ENCODE measurements at regions not wholly inside any gene's neighbourhood (a gene's known extent, or its start where the extent isn't known, plus 50 kb on each side); places are given as distances from the start of the nearest gene placed in this dataset.

DNA sequence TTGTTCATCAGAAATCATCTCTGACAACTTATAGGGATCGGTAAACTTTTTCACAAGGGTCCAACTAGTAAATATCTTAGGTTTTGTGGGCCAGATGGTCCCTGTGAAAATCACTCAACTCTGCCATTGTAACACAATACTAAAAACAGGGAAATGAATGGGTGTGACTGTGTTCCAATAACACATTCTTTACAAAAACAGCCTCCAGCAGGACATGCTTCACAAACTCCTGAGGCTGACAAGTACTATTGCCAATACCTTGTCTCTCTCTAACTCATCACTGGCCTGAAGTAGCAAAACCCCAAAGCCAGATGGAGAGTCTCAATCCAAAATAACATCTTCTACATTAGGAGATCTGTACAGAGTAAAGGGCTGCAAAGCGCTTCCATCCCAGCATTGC, 312.3 kb downstream of the TOX3 start:
- no peak for DNase-seq
- Mint-ChIP-seq H3K9me3 (ENCODE audit: unreplicated experiment) (no peaks in the 10 kb centered on the region), H3K27me3 (ENCODE audit: unreplicated experiment) (no peaks in the 10 kb centered on the region), H3K36me3 (ENCODE audit: unreplicated experiment) (no peaks in the 10 kb centered on the region), H3K4me1 (ENCODE audit: low read depth, unreplicated experiment) (no peaks in the 10 kb centered on the region), H3K4me3 (ENCODE audit: unreplicated experiment) (no peak overlapping the region), H3K27ac (ENCODE audit: unreplicated experiment) (no peak overlapping the region)
- TF ChIP-seq, protein P1, sequence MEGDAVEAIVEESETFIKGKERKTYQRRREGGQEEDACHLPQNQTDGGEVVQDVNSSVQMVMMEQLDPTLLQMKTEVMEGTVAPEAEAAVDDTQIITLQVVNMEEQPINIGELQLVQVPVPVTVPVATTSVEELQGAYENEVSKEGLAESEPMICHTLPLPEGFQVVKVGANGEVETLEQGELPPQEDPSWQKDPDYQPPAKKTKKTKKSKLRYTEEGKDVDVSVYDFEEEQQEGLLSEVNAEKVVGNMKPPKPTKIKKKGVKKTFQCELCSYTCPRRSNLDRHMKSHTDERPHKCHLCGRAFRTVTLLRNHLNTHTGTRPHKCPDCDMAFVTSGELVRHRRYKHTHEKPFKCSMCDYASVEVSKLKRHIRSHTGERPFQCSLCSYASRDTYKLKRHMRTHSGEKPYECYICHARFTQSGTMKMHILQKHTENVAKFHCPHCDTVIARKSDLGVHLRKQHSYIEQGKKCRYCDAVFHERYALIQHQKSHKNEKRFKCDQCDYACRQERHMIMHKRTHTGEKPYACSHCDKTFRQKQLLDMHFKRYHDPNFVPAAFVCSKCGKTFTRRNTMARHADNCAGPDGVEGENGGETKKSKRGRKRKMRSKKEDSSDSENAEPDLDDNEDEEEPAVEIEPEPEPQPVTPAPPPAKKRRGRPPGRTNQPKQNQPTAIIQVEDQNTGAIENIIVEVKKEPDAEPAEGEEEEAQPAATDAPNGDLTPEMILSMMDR (IDR thresholded peaks at IDR 0.05; ENCODE audit: partially characterized antibody, unreplicated experiment) = no peak

DNA sequence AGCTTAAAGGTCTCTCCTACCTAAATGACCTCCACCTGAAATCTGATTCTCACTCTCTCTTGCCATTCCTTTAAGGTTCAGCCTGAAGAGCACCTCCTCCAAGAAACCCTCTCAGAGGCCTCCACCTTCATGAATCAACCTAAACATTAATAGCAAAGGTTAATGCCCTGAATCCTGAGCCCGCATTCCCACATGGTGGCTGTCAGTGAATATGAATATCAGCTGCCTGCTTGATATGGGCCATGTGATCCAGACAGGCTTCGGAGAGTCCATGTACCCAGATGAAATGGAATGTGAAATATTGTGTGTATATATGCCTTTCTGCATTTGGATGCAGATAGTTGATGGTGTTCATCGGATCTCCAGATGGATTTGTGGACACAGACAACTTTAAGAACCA, 317.5 kb downstream of the TOX3 start:
- TF ChIP-seq, protein P1 (IDR thresholded peaks at IDR 0.05; ENCODE audit: partially characterized antibody, unreplicated experiment) = no peak
- DNase-seq = no peak
- Mint-ChIP-seq H3K9me3 (ENCODE audit: unreplicated experiment) (no peaks in the 10 kb centered on the region), H3K27ac (ENCODE audit: unreplicated experiment) (no peak overlapping the region), H3K36me3 (ENCODE audit: unreplicated experiment) (no peaks in the 10 kb centered on the region), H3K4me3 (ENCODE audit: unreplicated experiment) (no peak overlapping the region), H3K27me3 (ENCODE audit: unreplicated experiment) (peaks cover 2% of the 10 kb centered on the region), H3K4me1 (ENCODE audit: low read depth, unreplicated experiment) (peaks cover 5% of the 10 kb centered on the region)

DNA sequence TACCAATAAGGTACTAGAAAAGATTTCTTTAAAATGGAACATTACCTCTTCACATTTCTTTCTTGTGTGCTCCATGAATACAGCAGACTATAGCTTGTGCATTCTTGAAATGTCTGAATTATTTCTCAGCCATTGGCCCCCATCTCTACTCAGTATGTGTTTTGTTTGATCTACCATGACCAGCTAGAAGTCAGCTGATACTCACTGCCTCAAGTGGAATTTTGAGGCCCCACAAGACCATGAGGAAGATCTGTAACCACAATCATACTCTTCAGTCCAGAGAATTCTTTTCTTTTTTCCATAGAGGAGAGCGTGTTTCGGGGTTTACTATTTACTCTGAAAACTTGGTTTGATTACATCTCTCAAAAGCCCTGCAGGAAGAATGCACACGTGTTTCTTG, 319.1 kb downstream of the TOX3 start:
- TF ChIP-seq, protein P1 (IDR thresholded peaks at IDR 0.05; ENCODE audit: partially characterized antibody, unreplicated experiment) = no peak
- H3K4me1 Mint-ChIP-seq (ENCODE audit: low read depth, unreplicated experiment) = peaks cover 5% of the 10 kb centered on the region
- no peak overlapping the region for H3K4me3 Mint-ChIP-seq (ENCODE audit: unreplicated experiment)
- H3K27ac Mint-ChIP-seq (ENCODE audit: unreplicated experiment) = no peak overlapping the region
- peaks cover 2% of the 10 kb centered on the region for H3K27me3 Mint-ChIP-seq (ENCODE audit: unreplicated experiment)
- no peaks in the 10 kb centered on the region for H3K36me3 Mint-ChIP-seq (ENCODE audit: unreplicated experiment)
- H3K9me3 Mint-ChIP-seq (ENCODE audit: unreplicated experiment) = no peaks in the 10 kb centered on the region
- DNase-seq = no peak

DNA sequence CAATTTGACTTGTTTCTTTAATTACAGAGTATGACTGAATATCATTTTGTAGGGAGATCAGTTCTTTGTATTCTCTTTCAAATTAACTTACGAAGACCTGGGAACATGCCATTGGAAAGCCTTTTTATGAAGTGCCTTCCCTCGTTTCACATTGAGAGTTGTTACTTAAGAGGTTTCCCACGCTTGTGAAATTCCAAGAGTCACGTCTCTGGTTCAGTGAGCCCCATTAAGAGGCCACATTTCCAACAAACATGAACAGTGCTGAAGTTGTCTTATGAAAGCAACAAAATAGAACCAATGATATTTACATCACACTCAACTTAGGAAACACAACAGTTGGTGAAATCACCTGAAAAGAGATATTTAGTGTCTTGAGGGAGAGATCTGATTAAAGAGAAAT, 334.1 kb downstream of the TOX3 start:
- DNase-seq = no peak
- Mint-ChIP-seq H3K4me3 (ENCODE audit: unreplicated experiment) (no peak overlapping the region), H3K27ac (ENCODE audit: unreplicated experiment) (no peak overlapping the region), H3K36me3 (ENCODE audit: unreplicated experiment) (peaks cover 10% of the 10 kb centered on the region), H3K4me1 (ENCODE audit: low read depth, unreplicated experiment) (no peaks in the 10 kb centered on the region), H3K9me3 (ENCODE audit: unreplicated experiment) (no peaks in the 10 kb centered on the region), H3K27me3 (ENCODE audit: unreplicated experiment) (peaks cover 2% of the 10 kb centered on the region)
- TF ChIP-seq, protein P1 (IDR thresholded peaks at IDR 0.05; ENCODE audit: partially characterized antibody, unreplicated experiment) = no peak

DNA sequence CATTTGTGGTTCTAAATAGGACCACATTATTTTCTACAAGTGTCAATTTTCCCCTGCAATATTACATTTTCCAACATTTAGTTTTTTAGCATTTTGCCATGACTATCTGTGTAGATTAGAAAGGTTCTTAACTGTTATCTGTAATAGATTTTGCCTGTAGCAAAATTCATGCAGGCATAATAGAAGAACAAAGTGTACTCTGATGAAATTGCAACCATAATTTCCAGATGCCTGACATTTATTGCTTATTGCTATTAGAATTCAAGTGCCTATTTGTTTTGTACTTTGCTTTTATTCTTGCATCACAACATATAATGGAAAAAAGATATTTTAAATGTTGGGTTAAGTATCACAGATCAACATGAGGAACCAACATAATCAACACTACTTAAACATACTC, 337.7 kb downstream of the TOX3 start:
- H3K4me3 Mint-ChIP-seq (ENCODE audit: unreplicated experiment) = no peak overlapping the region
- no peaks in the 10 kb centered on the region for H3K27me3 Mint-ChIP-seq (ENCODE audit: unreplicated experiment)
- no peaks in the 10 kb centered on the region for H3K36me3 Mint-ChIP-seq (ENCODE audit: unreplicated experiment)
- H3K4me1 Mint-ChIP-seq (ENCODE audit: low read depth, unreplicated experiment) = no peaks in the 10 kb centered on the region
- no peaks in the 10 kb centered on the region for H3K9me3 Mint-ChIP-seq (ENCODE audit: unreplicated experiment)
- TF ChIP-seq, protein P1 (IDR thresholded peaks at IDR 0.05; ENCODE audit: partially characterized antibody, unreplicated experiment) = no peak
- H3K27ac Mint-ChIP-seq (ENCODE audit: unreplicated experiment) = no peak overlapping the region
- DNase-seq = no peak

Measured in glutamatergic neuron (in vitro differentiated cells).